ENCODE measurements at regions not wholly inside any gene's neighbourhood (a gene's known extent, or its start where the extent isn't known, plus 50 kb on each side); places are given as distances from the start of the nearest gene placed in this dataset.

DNA sequence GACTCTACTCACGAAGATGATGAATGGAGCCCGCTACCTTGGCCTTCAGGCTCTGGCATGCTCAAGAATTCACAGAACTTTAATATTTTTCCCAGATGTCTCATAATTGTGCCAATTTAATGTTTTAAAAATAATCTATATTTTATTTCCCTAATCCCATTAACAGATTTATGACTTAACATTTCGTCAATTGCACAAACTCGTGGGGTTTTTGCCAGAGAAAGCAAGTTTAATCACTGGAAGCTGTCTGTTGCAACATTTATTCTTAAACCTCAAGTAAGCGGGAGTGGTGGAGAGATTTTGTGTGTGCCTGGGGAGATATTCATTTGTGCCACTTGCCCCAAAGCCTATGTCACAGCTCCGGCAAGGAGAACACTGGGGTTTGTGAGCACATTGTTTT lies 117.9 kb downstream of the TEX36 start:
- no peak for TF ChIP-seq POLR2A (IDR thresholded peaks at IDR 0.05)
- TF ChIP-seq, protein P1, sequence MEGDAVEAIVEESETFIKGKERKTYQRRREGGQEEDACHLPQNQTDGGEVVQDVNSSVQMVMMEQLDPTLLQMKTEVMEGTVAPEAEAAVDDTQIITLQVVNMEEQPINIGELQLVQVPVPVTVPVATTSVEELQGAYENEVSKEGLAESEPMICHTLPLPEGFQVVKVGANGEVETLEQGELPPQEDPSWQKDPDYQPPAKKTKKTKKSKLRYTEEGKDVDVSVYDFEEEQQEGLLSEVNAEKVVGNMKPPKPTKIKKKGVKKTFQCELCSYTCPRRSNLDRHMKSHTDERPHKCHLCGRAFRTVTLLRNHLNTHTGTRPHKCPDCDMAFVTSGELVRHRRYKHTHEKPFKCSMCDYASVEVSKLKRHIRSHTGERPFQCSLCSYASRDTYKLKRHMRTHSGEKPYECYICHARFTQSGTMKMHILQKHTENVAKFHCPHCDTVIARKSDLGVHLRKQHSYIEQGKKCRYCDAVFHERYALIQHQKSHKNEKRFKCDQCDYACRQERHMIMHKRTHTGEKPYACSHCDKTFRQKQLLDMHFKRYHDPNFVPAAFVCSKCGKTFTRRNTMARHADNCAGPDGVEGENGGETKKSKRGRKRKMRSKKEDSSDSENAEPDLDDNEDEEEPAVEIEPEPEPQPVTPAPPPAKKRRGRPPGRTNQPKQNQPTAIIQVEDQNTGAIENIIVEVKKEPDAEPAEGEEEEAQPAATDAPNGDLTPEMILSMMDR (IDR thresholded peaks at IDR 0.05): no peak

Data from esophagus squamous epithelium (tissue), 4 donors.